Suprapubic skin (tissue), 4 donors: ENCODE measurements at regions not wholly inside any gene's neighbourhood (a gene's known extent, or its start where the extent isn't known, plus 50 kb on each side); places are given as distances from the start of the nearest gene placed in this dataset.

Experiments
- DNase-seq, 2 donors: peaks; one replicate each; pipeline ENCODE4 v3.0.0-alpha.2; 2019; ENCODE audit warnings: low spot score in 2 of 2
- H3K27ac ChIP-seq: fragments of 200-600 bp; sonication (generic); one replicate; pipeline ENCODE4 v1.5.1; 2019
- H3K27me3 ChIP-seq: fragments of 200-600 bp; sonication (generic); one replicate; pipeline ENCODE4 v1.5.1; 2019
- H3K36me3 ChIP-seq: fragments of 200-600 bp; sonication (generic); one replicate; pipeline ENCODE4 v1.5.1; 2019
- H3K4me1 ChIP-seq: fragments of 200-600 bp; sonication (generic); one replicate; pipeline ENCODE4 v1.5.1; 2019
- H3K4me3 ChIP-seq: fragments of 200-600 bp; sonication (generic); one replicate; pipeline ENCODE4 v1.5.1; 2019; ENCODE audit warnings: mild to moderate bottlenecking
- H3K9me3 ChIP-seq: fragments of 200-600 bp; sonication (generic); one replicate; pipeline ENCODE4 v1.5.1; 2019
- EP300 ChIP-seq: sonication (generic); formaldehyde crosslinking; IDR thresholded peaks from one replicate; pipeline ENCODE4 v1.6.1; 2017; ENCODE audit warnings: antibody characterized with exemption
- POLR2A ChIP-seq, 2 donors: fragments of 450-650 bp; IDR thresholded peaks; one replicate each; pipeline ENCODE4 v1.6.1; 2017; ENCODE audit warnings: antibody characterized with exemption in 2 of 2, mild to moderate bottlenecking in 2 of 2, moderate library complexity in 2 of 2
- POLR2AphosphoS5 ChIP-seq, 3 donors: sonication (generic); formaldehyde crosslinking; IDR thresholded peaks; one replicate each; pipeline ENCODE4 v1.6.1; 2017; ENCODE audit warnings: antibody characterized with exemption in 3 of 3
- WGBS: methylation state at CpG from one replicate; pipeline ENCODE4 v1.1.5; 2018; 5-methylcytosine and 5-hydroxymethylcytosine counted together
- TF ChIP-seq, protein P1 (sequence below), 2 donors: fragments of 200-600 bp in 1 of 2; fragments of 450-650 bp in 1 of 2; sonication (generic) in 1 of 2; IDR thresholded peaks; one replicate each; pipeline ENCODE4 v1.5.1; 2016 to 2019; ENCODE audit warnings: antibody characterized with exemption in 2 of 2, mild to moderate bottlenecking in 1 of 2, moderate library complexity in 1 of 2

DNA sequence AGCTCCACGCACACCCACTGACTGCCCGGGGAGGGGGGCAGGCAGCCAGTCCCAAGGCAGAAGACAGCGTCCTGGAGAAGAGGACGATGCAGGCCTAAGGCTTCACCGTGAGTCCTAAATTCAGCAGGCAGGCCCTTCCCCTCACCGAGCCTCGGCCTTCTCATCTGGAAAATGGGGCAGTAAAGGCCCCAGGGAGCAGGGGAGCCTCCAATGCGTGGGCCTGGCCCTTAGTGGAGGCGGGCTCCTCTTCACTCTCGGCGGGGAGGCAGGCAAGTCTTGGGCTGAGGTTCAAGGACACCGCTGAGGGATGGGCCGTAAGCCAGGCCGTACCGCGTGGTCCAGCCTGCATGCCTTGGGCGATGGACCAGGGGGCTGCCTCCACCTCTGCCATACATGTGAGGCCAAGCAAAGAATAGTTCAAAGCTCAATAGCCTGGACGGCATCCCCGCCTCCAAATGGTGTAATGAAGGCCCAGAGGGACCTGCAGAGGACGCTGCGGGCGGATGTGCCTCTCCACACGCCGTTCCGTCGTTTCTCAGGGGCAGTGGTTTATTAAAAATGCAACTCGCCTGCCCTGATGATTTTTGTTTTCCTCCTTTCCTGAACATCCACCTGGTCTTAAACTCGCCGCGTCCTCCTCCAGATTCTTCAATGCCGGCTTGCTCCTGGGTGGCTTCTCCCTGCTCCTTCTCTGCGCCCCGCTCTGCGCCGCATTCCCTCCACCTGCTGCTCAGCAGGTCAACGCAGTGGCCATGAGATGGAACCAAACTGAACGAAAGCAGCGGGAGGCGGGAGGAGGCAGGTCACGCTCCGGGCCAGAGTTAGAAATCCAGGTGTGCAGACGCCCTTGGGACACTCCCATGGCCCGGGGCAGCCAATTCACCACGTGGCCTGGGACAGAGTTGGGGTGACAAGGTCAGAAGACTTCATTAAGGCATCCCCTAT, 627.8 kb downstream of the TBC1D22A start:
- TF ChIP-seq POLR2A (IDR thresholded peaks at IDR 0.05) (no peak), POLR2AphosphoS5 (IDR thresholded peaks at IDR 0.05) (no peak), EP300 (no peak)
- TF ChIP-seq, protein P1, sequence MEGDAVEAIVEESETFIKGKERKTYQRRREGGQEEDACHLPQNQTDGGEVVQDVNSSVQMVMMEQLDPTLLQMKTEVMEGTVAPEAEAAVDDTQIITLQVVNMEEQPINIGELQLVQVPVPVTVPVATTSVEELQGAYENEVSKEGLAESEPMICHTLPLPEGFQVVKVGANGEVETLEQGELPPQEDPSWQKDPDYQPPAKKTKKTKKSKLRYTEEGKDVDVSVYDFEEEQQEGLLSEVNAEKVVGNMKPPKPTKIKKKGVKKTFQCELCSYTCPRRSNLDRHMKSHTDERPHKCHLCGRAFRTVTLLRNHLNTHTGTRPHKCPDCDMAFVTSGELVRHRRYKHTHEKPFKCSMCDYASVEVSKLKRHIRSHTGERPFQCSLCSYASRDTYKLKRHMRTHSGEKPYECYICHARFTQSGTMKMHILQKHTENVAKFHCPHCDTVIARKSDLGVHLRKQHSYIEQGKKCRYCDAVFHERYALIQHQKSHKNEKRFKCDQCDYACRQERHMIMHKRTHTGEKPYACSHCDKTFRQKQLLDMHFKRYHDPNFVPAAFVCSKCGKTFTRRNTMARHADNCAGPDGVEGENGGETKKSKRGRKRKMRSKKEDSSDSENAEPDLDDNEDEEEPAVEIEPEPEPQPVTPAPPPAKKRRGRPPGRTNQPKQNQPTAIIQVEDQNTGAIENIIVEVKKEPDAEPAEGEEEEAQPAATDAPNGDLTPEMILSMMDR (IDR thresholded peaks at IDR 0.05): no peak
- H3K27me3 ChIP-seq: peaks cover 50% of the 10 kb centered on the region
- WGBS: 82% methylated on average over 35 of the region's 44 CpGs
- DNase-seq: no peak
- H3K36me3 ChIP-seq: no peaks in the 10 kb centered on the region
- no peaks in the 10 kb centered on the region for H3K9me3 ChIP-seq
- H3K4me1 ChIP-seq: no peaks in the 10 kb centered on the region
- no peak overlapping the region for H3K27ac ChIP-seq
- H3K4me3 ChIP-seq: no peak overlapping the region

DNA sequence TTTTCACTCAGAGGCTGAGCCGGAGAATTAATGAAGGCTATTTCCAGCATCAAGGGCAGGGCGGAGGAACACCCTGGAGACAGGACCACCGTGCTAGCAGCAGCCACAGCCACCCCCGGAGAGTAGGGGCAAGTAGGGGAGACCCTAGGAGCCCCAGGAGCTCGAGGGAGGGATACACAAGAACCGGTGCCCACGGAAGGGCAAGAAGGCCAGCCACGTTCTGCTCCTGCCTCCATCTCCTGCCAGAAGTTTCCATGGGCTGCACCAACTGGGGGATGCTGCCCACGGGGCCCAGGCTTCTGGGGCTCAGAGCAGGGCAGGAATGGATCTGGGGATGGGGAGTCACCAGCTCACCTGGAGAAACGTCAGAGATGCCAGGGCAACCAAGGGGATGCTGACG, 626.8 kb downstream of the TBC1D22A start:
- no peak for DNase-seq
- no peak for TF ChIP-seq EP300
- no peak for TF ChIP-seq POLR2AphosphoS5 (IDR thresholded peaks at IDR 0.05)
- TF ChIP-seq POLR2A (IDR thresholded peaks at IDR 0.05): no peak
- TF ChIP-seq, protein P1 (IDR thresholded peaks at IDR 0.05): no peak
- Histone ChIP-seq H3K9me3 (no peaks in the 10 kb centered on the region), H3K27ac (no peak overlapping the region), H3K4me1 (no peaks in the 10 kb centered on the region), H3K27me3 (peaks cover 56% of the 10 kb centered on the region), H3K36me3 (no peaks in the 10 kb centered on the region), H3K4me3 (no peak overlapping the region)
- WGBS: 74% methylated on average over 10 of the region's 11 CpGs

DNA sequence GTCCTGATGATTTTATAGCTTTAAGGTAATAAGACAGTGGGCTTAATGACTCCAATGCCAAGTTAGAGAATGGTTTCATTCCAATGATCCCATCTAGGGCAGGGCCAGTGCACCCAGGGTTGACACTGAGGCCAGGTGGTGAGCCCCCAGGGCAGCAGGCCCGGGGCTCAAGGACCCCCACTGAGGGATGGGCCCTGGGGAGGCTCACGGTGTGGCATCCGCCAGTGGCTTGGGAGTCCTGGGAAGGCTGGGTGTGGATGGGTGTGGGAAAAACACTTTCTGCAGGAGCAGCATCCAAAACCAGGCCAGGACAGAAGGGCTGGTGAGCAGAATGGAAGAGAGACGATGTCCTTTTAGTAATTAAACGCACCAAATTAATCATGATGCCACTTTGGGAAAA, 626.3 kb downstream of the TBC1D22A start:
- WGBS: 65% methylated on average over 5 of the region's 5 CpGs
- H3K9me3 ChIP-seq: no peaks in the 10 kb centered on the region
- TF ChIP-seq POLR2AphosphoS5 (IDR thresholded peaks at IDR 0.05) (no peak), POLR2A (IDR thresholded peaks at IDR 0.05) (no peak), EP300 (no peak)
- TF ChIP-seq, protein P1 (IDR thresholded peaks at IDR 0.05): no peak
- H3K4me1 ChIP-seq: no peaks in the 10 kb centered on the region
- H3K27ac ChIP-seq: no peak overlapping the region
- no peaks in the 10 kb centered on the region for H3K36me3 ChIP-seq
- DNase-seq: no peak
- H3K27me3 ChIP-seq: peaks cover 60% of the 10 kb centered on the region
- no peak overlapping the region for H3K4me3 ChIP-seq

DNA sequence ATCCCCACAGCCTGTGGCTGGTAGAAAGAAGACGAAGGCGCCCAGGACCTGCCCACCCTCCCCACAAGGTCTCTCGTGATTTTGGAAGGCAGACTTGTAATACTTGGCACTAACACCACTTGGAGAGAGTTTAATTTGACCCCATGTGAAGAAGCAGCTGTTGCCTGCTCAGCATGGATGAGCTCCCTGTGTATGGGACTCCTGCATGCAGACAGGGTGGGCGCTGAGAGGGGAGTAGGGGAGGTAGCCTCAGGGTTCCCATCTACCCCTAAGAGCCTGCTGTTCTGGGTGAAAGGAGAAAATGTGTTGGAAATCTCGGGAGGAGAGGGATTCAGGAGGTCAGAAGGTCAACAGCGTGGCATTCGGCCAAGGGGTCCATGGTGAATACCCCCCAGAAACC, 625.9 kb downstream of the TBC1D22A start:
- Histone ChIP-seq H3K27ac (no peak overlapping the region), H3K9me3 (no peaks in the 10 kb centered on the region), H3K36me3 (no peaks in the 10 kb centered on the region), H3K4me3 (no peak overlapping the region), H3K4me1 (no peaks in the 10 kb centered on the region), H3K27me3 (peaks cover 65% of the 10 kb centered on the region)
- TF ChIP-seq, protein P1 (IDR thresholded peaks at IDR 0.05): no peak
- TF ChIP-seq POLR2AphosphoS5 (IDR thresholded peaks at IDR 0.05) (no peak), EP300 (no peak), POLR2A (IDR thresholded peaks at IDR 0.05) (no peak)
- DNase-seq: no peak
- WGBS: 56% methylated on average over 7 of the region's 7 CpGs

DNA sequence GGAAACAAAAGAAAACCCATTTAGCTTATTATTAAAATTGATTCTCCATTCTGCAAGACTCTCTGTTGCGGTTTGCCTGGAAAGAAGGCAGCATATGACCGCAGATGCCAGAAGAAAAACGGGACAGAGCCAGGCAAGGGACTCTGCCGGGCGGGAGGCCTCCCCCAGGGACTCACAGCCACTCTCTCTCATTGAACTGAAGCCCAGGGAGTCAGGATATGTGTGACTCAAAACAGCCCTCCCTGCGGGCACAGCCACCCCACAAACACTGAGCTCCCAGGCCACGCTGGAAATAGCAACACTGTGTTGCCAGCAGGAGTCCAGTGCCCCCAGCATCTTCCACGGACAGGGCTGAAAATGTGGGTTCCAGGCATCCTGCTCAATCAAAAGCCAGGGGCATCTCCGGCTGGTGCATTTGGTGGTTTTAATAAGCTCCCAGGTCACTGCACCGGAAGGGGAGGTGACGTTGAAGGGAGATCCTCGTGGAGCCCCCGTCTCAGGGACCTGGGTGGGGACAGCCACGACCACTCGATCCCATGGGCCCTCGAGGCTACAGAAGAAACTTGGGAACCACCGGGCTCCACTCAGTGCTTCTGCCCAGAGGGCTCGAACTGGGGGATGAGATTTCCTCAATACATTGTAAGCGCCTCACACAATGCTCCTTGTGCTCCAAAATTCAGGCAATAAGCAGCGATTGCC, 624.5 kb downstream of the TBC1D22A start:
- WGBS: 58% methylated on average over 8 of the region's 20 CpGs
- Histone ChIP-seq H3K4me1 (no peaks in the 10 kb centered on the region), H3K27ac (no peak overlapping the region), H3K9me3 (no peaks in the 10 kb centered on the region), H3K4me3 (no peak overlapping the region), H3K36me3 (no peaks in the 10 kb centered on the region), H3K27me3 (peaks cover 71% of the 10 kb centered on the region)
- TF ChIP-seq EP300 (no peak), POLR2AphosphoS5 (IDR thresholded peaks at IDR 0.05) (no peak), POLR2A (IDR thresholded peaks at IDR 0.05) (no peak)
- TF ChIP-seq, protein P1 (IDR thresholded peaks at IDR 0.05): no peak
- no peak for DNase-seq
